ENCODE measurements at regions not wholly inside any gene's neighbourhood (a gene's known extent, or its start where the extent isn't known, plus 50 kb on each side); places are given as distances from the start of the nearest gene placed in this dataset.
"Not testable (repeated sequence)": the region's sequence is repeated elsewhere in the genome, so short reads cannot be mapped to it uniquely, and the experiment has no call there.

DNA sequence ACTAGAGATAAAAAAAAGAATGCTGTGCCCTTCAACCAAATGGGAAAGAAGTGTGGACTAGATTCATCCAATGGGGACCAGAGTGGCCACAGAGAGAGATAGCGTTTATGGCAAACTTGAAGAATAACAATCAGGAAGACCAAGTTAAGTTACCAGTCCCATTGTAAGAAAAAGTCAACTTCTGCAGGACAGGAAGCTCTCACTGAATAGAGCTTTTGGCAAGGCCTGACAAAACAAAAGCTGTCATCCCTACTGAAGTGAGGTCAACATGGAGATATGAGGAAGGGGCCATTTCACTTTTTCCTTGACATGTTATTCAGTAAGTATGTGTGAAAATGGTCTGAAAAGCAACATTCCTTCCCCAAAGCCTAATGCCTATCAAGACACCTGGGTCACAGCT, 111.8 kb upstream of the KLHL13 start:
- H3K4me3 ChIP-seq = no peak overlapping the region
- H3K9me3 ChIP-seq = no peaks in the 10 kb centered on the region
- TF ChIP-seq, protein P1, sequence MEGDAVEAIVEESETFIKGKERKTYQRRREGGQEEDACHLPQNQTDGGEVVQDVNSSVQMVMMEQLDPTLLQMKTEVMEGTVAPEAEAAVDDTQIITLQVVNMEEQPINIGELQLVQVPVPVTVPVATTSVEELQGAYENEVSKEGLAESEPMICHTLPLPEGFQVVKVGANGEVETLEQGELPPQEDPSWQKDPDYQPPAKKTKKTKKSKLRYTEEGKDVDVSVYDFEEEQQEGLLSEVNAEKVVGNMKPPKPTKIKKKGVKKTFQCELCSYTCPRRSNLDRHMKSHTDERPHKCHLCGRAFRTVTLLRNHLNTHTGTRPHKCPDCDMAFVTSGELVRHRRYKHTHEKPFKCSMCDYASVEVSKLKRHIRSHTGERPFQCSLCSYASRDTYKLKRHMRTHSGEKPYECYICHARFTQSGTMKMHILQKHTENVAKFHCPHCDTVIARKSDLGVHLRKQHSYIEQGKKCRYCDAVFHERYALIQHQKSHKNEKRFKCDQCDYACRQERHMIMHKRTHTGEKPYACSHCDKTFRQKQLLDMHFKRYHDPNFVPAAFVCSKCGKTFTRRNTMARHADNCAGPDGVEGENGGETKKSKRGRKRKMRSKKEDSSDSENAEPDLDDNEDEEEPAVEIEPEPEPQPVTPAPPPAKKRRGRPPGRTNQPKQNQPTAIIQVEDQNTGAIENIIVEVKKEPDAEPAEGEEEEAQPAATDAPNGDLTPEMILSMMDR (IDR thresholded peaks at IDR 0.05) = no peak
- no peak overlapping the region for H3K27ac ChIP-seq
- no peaks in the 10 kb centered on the region for H3K36me3 ChIP-seq
- no peak for DNase-seq (ENCODE audit: low spot score)
- no peaks in the 10 kb centered on the region for H3K4me1 ChIP-seq
- no peaks in the 10 kb centered on the region for H3K27me3 ChIP-seq

DNA sequence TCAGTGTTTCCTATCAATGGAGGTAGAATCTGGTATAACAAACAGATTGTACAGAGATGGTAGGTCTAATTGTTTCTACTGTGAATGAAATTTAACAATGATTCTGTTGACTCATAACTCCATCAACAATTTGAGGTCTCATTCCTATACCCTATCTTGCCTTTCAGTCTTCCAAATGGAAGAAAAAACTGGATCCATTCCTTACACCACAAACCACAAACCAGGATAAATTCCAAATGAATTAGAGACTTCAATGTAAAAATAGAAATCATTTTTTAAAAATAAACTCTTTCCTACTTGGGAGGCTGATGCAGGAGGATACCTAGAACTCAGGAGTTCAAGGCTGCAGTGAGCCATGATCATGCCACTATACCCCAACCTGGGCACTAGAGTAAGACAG, 114.4 kb upstream of the WDR44 start:
- DNase-seq (ENCODE audit: low spot score) = no peak
- no peaks in the 10 kb centered on the region for H3K27me3 ChIP-seq
- H3K27ac ChIP-seq = no peak overlapping the region
- H3K4me1 ChIP-seq = no peaks in the 10 kb centered on the region
- TF ChIP-seq, protein P1 (IDR thresholded peaks at IDR 0.05) = no peak
- no peaks in the 10 kb centered on the region for H3K9me3 ChIP-seq
- no peak overlapping the region for H3K4me3 ChIP-seq
- no peaks in the 10 kb centered on the region for H3K36me3 ChIP-seq

DNA sequence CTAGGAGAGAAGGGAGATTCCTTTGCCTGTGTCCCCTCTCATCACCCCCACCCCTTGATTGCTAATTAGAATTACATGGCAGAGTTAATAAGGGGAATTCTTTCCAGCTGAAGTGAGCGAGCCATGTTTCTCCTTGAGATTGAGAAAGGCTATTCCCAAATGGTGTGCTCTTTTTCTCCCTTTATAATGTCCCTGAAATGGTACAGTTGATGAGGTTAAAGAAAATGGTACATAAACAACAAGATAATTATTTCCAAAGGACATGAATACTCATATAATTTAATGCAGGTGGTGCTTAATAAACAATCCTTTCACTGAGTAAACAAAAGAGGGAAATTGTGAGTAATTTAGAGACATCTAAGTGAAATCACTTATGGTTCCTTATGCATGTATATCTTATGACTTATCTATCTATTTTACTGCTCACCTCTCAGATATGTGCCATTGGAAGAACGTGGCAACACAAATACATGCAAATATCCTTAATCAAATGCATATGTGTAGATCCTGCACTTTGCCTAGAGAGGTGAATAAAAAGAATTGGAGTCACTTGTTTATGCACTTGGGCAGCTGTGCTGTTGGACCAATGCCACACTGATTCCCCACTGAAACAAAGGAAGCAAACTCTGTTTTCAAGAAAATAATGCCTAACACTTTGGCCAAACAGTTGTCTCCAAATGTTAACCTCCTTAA, 106.6 kb upstream of the WDR44 start:
- no peak for DNase-seq (ENCODE audit: low spot score)

DNA sequence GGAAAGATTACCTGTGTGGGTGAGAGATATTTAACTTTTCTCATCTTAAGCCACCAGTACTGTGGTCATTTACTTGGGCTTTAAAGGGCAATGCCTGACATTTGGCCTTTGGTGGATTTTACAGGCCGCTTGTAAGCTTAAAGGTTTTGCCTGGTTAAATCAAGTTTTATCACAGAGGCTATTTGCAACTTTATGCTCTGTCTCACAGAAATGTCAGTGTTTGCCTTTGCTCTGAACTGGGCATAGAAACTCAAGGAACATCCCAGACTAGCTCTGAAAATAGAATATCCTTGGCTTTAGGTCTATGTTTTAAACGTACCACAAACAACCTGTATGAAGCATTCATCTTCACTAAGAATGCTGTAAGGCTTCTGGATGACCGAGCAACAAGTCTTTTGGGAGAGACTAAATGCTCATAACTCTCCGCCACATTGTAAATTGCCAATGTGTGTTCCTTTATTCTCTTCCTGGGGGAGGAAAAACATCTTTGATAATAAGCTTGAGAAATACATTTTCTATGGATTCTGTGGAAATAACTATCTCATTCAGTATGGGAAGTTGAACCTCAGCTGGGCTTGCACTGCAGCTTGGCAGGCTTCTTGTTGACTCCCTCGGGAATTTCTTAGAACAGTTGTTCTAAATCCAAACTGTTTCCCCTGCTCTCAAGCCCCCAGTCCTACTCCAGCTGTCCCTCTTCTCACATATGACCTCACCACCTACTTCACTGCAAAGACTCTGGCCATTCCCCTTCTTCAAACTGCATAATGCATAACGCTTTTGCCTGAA, 105.8 kb upstream of the WDR44 start:
- H3K9me3 ChIP-seq = no peaks in the 10 kb centered on the region
- TF ChIP-seq, protein P1 (IDR thresholded peaks at IDR 0.05) = no peak
- H3K36me3 ChIP-seq = no peaks in the 10 kb centered on the region
- no peaks in the 10 kb centered on the region for H3K27me3 ChIP-seq
- no peak overlapping the region for H3K27ac ChIP-seq
- H3K4me3 ChIP-seq = no peak overlapping the region
- H3K4me1 ChIP-seq = peaks cover 0 to 3% of the 10 kb centered on the region in 2 donors
- no peak for DNase-seq (ENCODE audit: low spot score)

More for the DNA sequence above, 106.6 kb upstream of the WDR44 start:
- H3K4me1 ChIP-seq = peaks cover 0 to 3% of the 10 kb centered on the region in 2 donors
- H3K9me3 ChIP-seq = no peaks in the 10 kb centered on the region
- no peak overlapping the region for H3K4me3 ChIP-seq
- TF ChIP-seq, protein P1 (IDR thresholded peaks at IDR 0.05) = no peak
- H3K27me3 ChIP-seq = no peaks in the 10 kb centered on the region
- no peaks in the 10 kb centered on the region for H3K36me3 ChIP-seq
- no peak overlapping the region for H3K27ac ChIP-seq

DNA sequence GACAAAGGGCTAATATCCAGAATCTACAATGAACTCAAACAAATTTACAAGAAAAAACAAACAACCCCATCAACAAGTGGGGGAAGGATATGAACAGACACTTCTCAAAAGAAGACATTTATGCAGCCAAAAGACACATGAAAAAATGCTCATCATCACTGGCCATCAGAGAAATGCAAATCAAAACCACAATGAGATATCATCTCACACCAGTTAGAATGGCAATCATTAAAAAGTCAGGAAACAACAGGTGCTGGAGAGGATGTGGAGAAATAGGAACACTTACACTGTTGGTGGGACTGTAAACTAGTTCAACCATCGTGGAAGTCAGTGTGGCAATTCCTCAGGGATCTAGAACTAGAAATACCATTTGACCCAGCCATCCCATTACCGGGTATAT, 98.9 kb upstream of the WDR44 start:
- H3K4me1 ChIP-seq; H3K36me3 ChIP-seq; H3K4me3 ChIP-seq; H3K27me3 ChIP-seq; H3K27ac ChIP-seq; H3K9me3 ChIP-seq; DNase-seq (ENCODE audit: low spot score): not testable (repeated sequence)

DNA sequence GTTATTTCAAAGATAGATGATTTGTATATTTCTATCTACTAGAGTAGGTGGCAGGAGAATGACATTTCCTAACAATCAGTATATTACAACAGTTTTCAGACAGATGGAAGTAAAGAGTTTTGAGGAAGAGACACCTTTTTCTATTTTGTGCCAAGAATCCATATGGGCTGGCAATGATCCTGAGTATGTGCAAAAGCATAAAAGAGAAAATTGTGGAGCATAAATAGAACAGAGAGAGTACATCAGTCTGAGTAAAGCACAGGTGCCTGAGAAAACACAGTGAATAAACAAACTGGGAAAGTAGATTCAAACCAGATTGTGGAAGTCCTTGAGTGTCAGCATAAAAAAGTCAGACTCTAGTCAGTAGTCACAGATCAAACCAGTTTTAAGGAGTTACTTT, 96.8 kb upstream of the WDR44 start:
- no peaks in the 10 kb centered on the region for H3K4me1 ChIP-seq
- H3K36me3 ChIP-seq = no peaks in the 10 kb centered on the region
- no peak for DNase-seq (ENCODE audit: low spot score)
- TF ChIP-seq, protein P1 (IDR thresholded peaks at IDR 0.05) = no peak
- H3K9me3 ChIP-seq = no peaks in the 10 kb centered on the region
- no peaks in the 10 kb centered on the region for H3K27me3 ChIP-seq
- no peak overlapping the region for H3K27ac ChIP-seq
- no peak overlapping the region for H3K4me3 ChIP-seq
